ENCODE measurements at regions not wholly inside any gene's neighbourhood (a gene's known extent, or its start where the extent isn't known, plus 50 kb on each side); places are given as distances from the start of the nearest gene placed in this dataset.

GRCh38 chr2:81093031-81093430, 788.5 kb upstream of the LRRTM1 start:
- in situ Hi-C loops (cut with HindIII; ENCODE audit: low pct_unique_long_range_greater_than_20kb, low sequenced_read_pairs) = no loop called here
- Histone ChIP-seq H3K27ac (ENCODE audit: low read length) (no peak overlapping the region), H3K27me3 (ENCODE audit: control insufficient read depth, insufficient read depth, low read length) (no peaks in the 10 kb centered on the region), H3K4me3 (ENCODE audit: low read depth in 2 of 2, low read length in 2 of 2) (no peak overlapping the region), H3K9me3 (ENCODE audit: control insufficient read depth, insufficient read depth, low read depth, low read length) (no peaks in the 10 kb centered on the region), H3K36me3 (ENCODE audit: control insufficient read depth, insufficient read depth, low read length) (no peaks in the 10 kb centered on the region), H3K4me1 (ENCODE audit: control insufficient read depth, insufficient read depth, low read length) (no peaks in the 10 kb centered on the region)
- BruUV-seq (replicated peaks) = no TSS peak
- no peak for DNase-seq (ENCODE audit: low read depth, low spot score)
- intact Hi-C loops (cut with micrococcal nuclease; ENCODE audit: unreplicated experiment) = no loop called here
- ATAC-seq = no peak
- no peak for TF ChIP-seq POLR2AphosphoS5 (IDR thresholded peaks at IDR 0.05; ENCODE audit: low read depth, low read length)
- no peak for TF ChIP-seq REST (IDR thresholded peaks at IDR 0.05; ENCODE audit: insufficient read depth in 1 of 2, low read depth in 2 of 2, low read length in 1 of 2)
- no peak for TF ChIP-seq SIN3A (IDR thresholded peaks at IDR 0.05; ENCODE audit: borderline replicate concordance, insufficient read depth, low read depth, low read length)
- ChIA-PET POLR2A (no interaction called here), CTCF (no interaction called here)

- Histone ChIP-seq H3K4me3 (ENCODE audit: low read depth in 2 of 2, low read length in 2 of 2) (no peak overlapping the region), H3K36me3 (ENCODE audit: control insufficient read depth, insufficient read depth, low read length) (no peaks in the 10 kb centered on the region), H3K27me3 (ENCODE audit: control insufficient read depth, insufficient read depth, low read length) (no peaks in the 10 kb centered on the region), H3K4me1 (ENCODE audit: control insufficient read depth, insufficient read depth, low read length) (no peaks in the 10 kb centered on the region), H3K27ac (ENCODE audit: low read length) (no peak overlapping the region), H3K9me3 (ENCODE audit: control insufficient read depth, insufficient read depth, low read depth, low read length) (no peaks in the 10 kb centered on the region)
- TF ChIP-seq POLR2AphosphoS5 (IDR thresholded peaks at IDR 0.05; ENCODE audit: low read depth, low read length) (no peak), TCF7L2 (IDR thresholded peaks at IDR 0.05; ENCODE audit: low read depth, low read length) (no peak), CTCF (IDR thresholded peaks at IDR 0.05) (no peak), SIN3A (IDR thresholded peaks at IDR 0.05; ENCODE audit: borderline replicate concordance, insufficient read depth, low read depth, low read length) (no peak), REST (IDR thresholded peaks at IDR 0.05; ENCODE audit: insufficient read depth in 1 of 2, low read depth in 2 of 2, low read length in 1 of 2) (no peak)
- POLR2A ChIA-PET = no interaction called here
- ATAC-seq = no peak
- DNase-seq (ENCODE audit: low read depth, low spot score) = no peak
- BruUV-seq (replicated peaks) = no TSS peak
- CTCF ChIA-PET = no interaction called here
- intact Hi-C loops (cut with micrococcal nuclease; ENCODE audit: unreplicated experiment) (no loop called here), in situ Hi-C loops (cut with HindIII; ENCODE audit: low pct_unique_long_range_greater_than_20kb, low sequenced_read_pairs) (no loop called here)
Observed at GRCh38 chr2:81087646-81088045, 783.1 kb upstream of the LRRTM1 start.

Measured in Panc1 (cell line).